CD4-positive, alpha-beta T cell treated with Interleukin-21 for 1 hour (primary cell): ENCODE measurements at regions not wholly inside any gene's neighbourhood (a gene's known extent, or its start where the extent isn't known, plus 50 kb on each side); places are given as distances from the start of the nearest gene placed in this dataset.
"Not testable (repeated sequence)": the region's sequence is repeated elsewhere in the genome, so short reads cannot be mapped to it uniquely, and the experiment has no call there.

Experiments
- DNase-seq: peaks from one replicate; pipeline ENCODE4 v3.0.0-alpha.2; 2020

GRCh38 chr20:30405061-30405460, 852.4 kb upstream of the DEFB115 start:
- not testable (repeated sequence) for DNase-seq

- not testable (repeated sequence) for DNase-seq
These were observed 851.9 kb upstream of the DEFB115 start for GRCh38 chr20:30405585-30405984.

- not testable (repeated sequence) for DNase-seq
These were observed 851.1 kb upstream of the DEFB115 start for GRCh38 chr20:30406370-30406769.

GRCh38 chr20:30412972-30413371, 844.5 kb upstream of the DEFB115 start:
- DNase-seq = no peak

GRCh38 chr20:30417387-30417786, 840.1 kb upstream of the DEFB115 start:
- not testable (repeated sequence) for DNase-seq

- DNase-seq = not testable (repeated sequence)
These were observed 839.1 kb upstream of the DEFB115 start for GRCh38 chr20:30418378-30418777.

- DNase-seq = no peak
These were observed 838.0 kb upstream of the DEFB115 start for GRCh38 chr20:30419466-30419865.

- DNase-seq = not testable (repeated sequence)
These were observed 837.5 kb upstream of the DEFB115 start for GRCh38 chr20:30419871-30420420.
